ENCODE measurements at regions not wholly inside any gene's neighbourhood (a gene's known extent, or its start where the extent isn't known, plus 50 kb on each side); places are given as distances from the start of the nearest gene placed in this dataset.

GRCh38 chr19:27974082-27974513, 1238.9 kb downstream of the UQCRFS1 start:
- TF ChIP-seq CTCF (IDR thresholded peaks at IDR 0.05) (no peak), POLR2A (IDR thresholded peaks at IDR 0.05) (no peak), POLR2AphosphoS5 (IDR thresholded peaks at IDR 0.05; ENCODE audit: insufficient read depth in 1 of 2, low read depth in 1 of 2) (no peak)

Data from vagina (tissue), 2 donors.